MM.1S (cell line): ENCODE measurements at regions not wholly inside any gene's neighbourhood (a gene's known extent, or its start where the extent isn't known, plus 50 kb on each side); places are given as distances from the start of the nearest gene placed in this dataset.
"Not testable (repeated sequence)": the region's sequence is repeated elsewhere in the genome, so short reads cannot be mapped to it uniquely, and the experiment has no call there.

Experiments
- DNase-seq: peaks from one replicate; pipeline ENCODE4 v3.0.0-alpha.2; 2015
- H2AFZ ChIP-seq: fragments of 300-600 bp; sonication (generic); 2 replicates; pipeline ENCODE4 v1.6.0; 2016; ENCODE audit warnings: antibody characterized with exemption, low read length
- H3F3A ChIP-seq: fragments of 300-600 bp; sonication (generic); 2 replicates; pipeline ENCODE4 v1.6.1; 2016; ENCODE audit warnings: mild to moderate bottlenecking, antibody characterized with exemption, low read length, moderate library complexity, mixed read lengths; ENCODE audit not compliant: insufficient read depth
- H3K27ac ChIP-seq: fragments of 300-600 bp; sonication (generic); 2 replicates; pipeline ENCODE4 v1.5.1; 2016; ENCODE audit warnings: mild to moderate bottlenecking, low read length
- H3K27me3 ChIP-seq: fragments of 300-600 bp; sonication (generic); replicated peaks from 2 replicates; pipeline ENCODE4 v1.6.0; 2016; ENCODE audit warnings: low read length; ENCODE audit not compliant: insufficient read depth
- H3K36me3 ChIP-seq: fragments of 300-600 bp; sonication (generic); replicated peaks from 2 replicates; pipeline ENCODE4 v1.6.1; 2016; ENCODE audit warnings: mild to moderate bottlenecking, low read length, mixed read lengths; ENCODE audit not compliant: insufficient read depth
- H3K4me1 ChIP-seq: fragments of 300-600 bp; sonication (generic); 2 replicates; pipeline ENCODE4 v1.6.1; 2016; ENCODE audit warnings: low read length, mixed read lengths
- H3K4me2 ChIP-seq: fragments of 300-600 bp; sonication (generic); 2 replicates; pipeline ENCODE4 v1.6.0; 2016; ENCODE audit warnings: low read depth, low read length
- H3K4me3 ChIP-seq: fragments of 300-600 bp; sonication (generic); 2 replicates; pipeline ENCODE4 v1.5.1; 2016; ENCODE audit warnings: low read length, mixed read lengths
- H3K79me2 ChIP-seq: fragments of 300-600 bp; sonication (generic); 2 replicates; pipeline ENCODE4 v1.6.1; 2016; ENCODE audit warnings: mixed run types, low read length, mixed read lengths
- H3K9ac ChIP-seq: fragments of 300-600 bp; sonication (generic); 2 replicates; pipeline ENCODE4 v1.6.1; 2016; ENCODE audit warnings: low read length, mixed read lengths
- H3K9me2 ChIP-seq: fragments of 300-600 bp; sonication (generic); replicated peaks from 2 replicates; pipeline ENCODE4 v1.6.1; 2016; ENCODE audit warnings: mild to moderate bottlenecking, low read length, mixed read lengths; ENCODE audit not compliant: insufficient read depth
- H3K9me3 ChIP-seq: fragments of 300-600 bp; sonication (generic); replicated peaks from 2 replicates; pipeline ENCODE4 v1.6.1; 2016; ENCODE audit warnings: mild to moderate bottlenecking, low read length, mixed read lengths; ENCODE audit not compliant: insufficient read depth
- H4K20me1 ChIP-seq: fragments of 300-600 bp; sonication (generic); 2 replicates; pipeline ENCODE4 v1.6.1; 2016; ENCODE audit warnings: mild to moderate bottlenecking, low read length, moderate library complexity, mixed read lengths; ENCODE audit not compliant: insufficient read depth
- EZH2 ChIP-seq: fragments of 300-600 bp; sonication (generic); optimal IDR thresholded peaks from 2 replicates; pipeline ENCODE3; 2017; ENCODE audit warnings: low read depth, mild to moderate bottlenecking, antibody characterized with exemption, low read length, mixed read lengths
- EZH2phosphoT487 ChIP-seq: fragments of 300-600 bp; sonication (generic); IDR thresholded peaks from 2 replicates; pipeline ENCODE4 v1.6.1; 2018; ENCODE audit warnings: antibody characterized with exemption, low read length
- TF ChIP-seq, protein P1 (sequence below): fragments of 300-600 bp; sonication (generic); IDR thresholded peaks from 2 replicates; pipeline ENCODE4 v1.5.1; 2016; ENCODE audit warnings: antibody characterized with exemption, low read length, mixed read lengths

GRCh38 chr1:101592845-101593244, 356.0 kb downstream of the S1PR1 start:
- no peak overlapping the region for H3K27ac ChIP-seq

GRCh38 chr1:101595881-101596374, 359.1 kb downstream of the S1PR1 start:
- no peaks in the 10 kb centered on the region for H3K27me3 ChIP-seq
- H3K4me2 ChIP-seq = no peak overlapping the region
- no peak overlapping the region for H2AFZ ChIP-seq
- H3K9me2 ChIP-seq = no peaks in the 10 kb centered on the region
- no peaks in the 10 kb centered on the region for H3K4me1 ChIP-seq
- H3K36me3 ChIP-seq = no peaks in the 10 kb centered on the region
- no peak overlapping the region for H3K9ac ChIP-seq
- no peaks in the 10 kb centered on the region for H3K9me3 ChIP-seq
- TF ChIP-seq, protein P1, sequence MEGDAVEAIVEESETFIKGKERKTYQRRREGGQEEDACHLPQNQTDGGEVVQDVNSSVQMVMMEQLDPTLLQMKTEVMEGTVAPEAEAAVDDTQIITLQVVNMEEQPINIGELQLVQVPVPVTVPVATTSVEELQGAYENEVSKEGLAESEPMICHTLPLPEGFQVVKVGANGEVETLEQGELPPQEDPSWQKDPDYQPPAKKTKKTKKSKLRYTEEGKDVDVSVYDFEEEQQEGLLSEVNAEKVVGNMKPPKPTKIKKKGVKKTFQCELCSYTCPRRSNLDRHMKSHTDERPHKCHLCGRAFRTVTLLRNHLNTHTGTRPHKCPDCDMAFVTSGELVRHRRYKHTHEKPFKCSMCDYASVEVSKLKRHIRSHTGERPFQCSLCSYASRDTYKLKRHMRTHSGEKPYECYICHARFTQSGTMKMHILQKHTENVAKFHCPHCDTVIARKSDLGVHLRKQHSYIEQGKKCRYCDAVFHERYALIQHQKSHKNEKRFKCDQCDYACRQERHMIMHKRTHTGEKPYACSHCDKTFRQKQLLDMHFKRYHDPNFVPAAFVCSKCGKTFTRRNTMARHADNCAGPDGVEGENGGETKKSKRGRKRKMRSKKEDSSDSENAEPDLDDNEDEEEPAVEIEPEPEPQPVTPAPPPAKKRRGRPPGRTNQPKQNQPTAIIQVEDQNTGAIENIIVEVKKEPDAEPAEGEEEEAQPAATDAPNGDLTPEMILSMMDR = no peak
- TF ChIP-seq EZH2phosphoT487 (no peak), EZH2 (no peak)
- H3F3A ChIP-seq = no peaks in the 10 kb centered on the region
- DNase-seq = no peak
- H3K4me3 ChIP-seq = no peak overlapping the region
- H3K79me2 ChIP-seq = no peaks in the 10 kb centered on the region
- H3K27ac ChIP-seq = no peak overlapping the region
- no peaks in the 10 kb centered on the region for H4K20me1 ChIP-seq

More at GRCh38 chr1:101592845-101593244, 356.0 kb downstream of the S1PR1 start:
- Histone ChIP-seq H4K20me1 (no peaks in the 10 kb centered on the region), H3K4me3 (no peak overlapping the region), H3K9me2 (no peaks in the 10 kb centered on the region), H3K9me3 (no peaks in the 10 kb centered on the region), H3K79me2 (no peaks in the 10 kb centered on the region), H3F3A (no peaks in the 10 kb centered on the region), H3K4me1 (no peaks in the 10 kb centered on the region), H3K27me3 (no peaks in the 10 kb centered on the region), H3K9ac (no peak overlapping the region), H3K4me2 (no peak overlapping the region), H3K36me3 (no peaks in the 10 kb centered on the region), H2AFZ (no peak overlapping the region)
- TF ChIP-seq EZH2phosphoT487 (no peak), EZH2 (no peak)
- TF ChIP-seq, protein P1 = no peak
- DNase-seq = no peak

- H3K4me3 ChIP-seq, H3K9me3 ChIP-seq, H3K27me3 ChIP-seq, H3F3A ChIP-seq, H3K79me2 ChIP-seq, H3K9ac ChIP-seq, H3K9me2 ChIP-seq, H3K27ac ChIP-seq, H3K4me1 ChIP-seq, DNase-seq, H2AFZ ChIP-seq, H4K20me1 ChIP-seq, H3K4me2 ChIP-seq, H3K36me3 ChIP-seq: not testable (repeated sequence)
Measured at GRCh38 chr1:101600615-101601014, 363.8 kb downstream of the S1PR1 start.

DNA sequence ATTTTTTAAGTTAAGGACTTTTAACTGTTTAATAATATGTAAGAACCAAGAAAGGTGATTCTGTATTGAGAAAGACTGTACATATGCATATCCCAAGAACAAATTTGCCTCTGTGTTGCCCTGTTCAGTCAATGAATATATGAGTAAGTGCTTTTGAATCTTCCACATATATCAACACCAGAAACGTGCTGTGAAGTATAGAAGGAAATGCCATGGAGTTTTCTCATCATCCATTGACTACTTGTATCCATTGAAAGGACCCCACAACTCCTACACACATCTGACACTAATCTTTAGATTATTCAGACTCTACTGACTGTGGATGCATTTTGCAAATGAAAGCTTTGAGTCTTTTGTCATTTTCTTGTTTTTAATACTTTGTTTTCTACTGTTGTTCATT, 366.9 kb downstream of the S1PR1 start:
- no peak overlapping the region for H3K27ac ChIP-seq
- H3K36me3 ChIP-seq = no peaks in the 10 kb centered on the region
- no peak for DNase-seq

More for the DNA sequence above, 366.9 kb downstream of the S1PR1 start:
- H3K9me3 ChIP-seq = no peaks in the 10 kb centered on the region
- no peaks in the 10 kb centered on the region for H3K27me3 ChIP-seq
- H3K4me1 ChIP-seq = no peaks in the 10 kb centered on the region
- H3K4me2 ChIP-seq = no peak overlapping the region
- no peak overlapping the region for H3K4me3 ChIP-seq
- no peak overlapping the region for H2AFZ ChIP-seq
- no peak overlapping the region for H3K9ac ChIP-seq
- H4K20me1 ChIP-seq = no peaks in the 10 kb centered on the region
- no peaks in the 10 kb centered on the region for H3K79me2 ChIP-seq
- no peaks in the 10 kb centered on the region for H3F3A ChIP-seq
- no peaks in the 10 kb centered on the region for H3K9me2 ChIP-seq
- TF ChIP-seq, protein P1 = no peak
- TF ChIP-seq EZH2phosphoT487 (no peak), EZH2 (no peak)
